Vagina (tissue), 2 donors: ENCODE measurements at regions not wholly inside any gene's neighbourhood (a gene's known extent, or its start where the extent isn't known, plus 50 kb on each side); places are given as distances from the start of the nearest gene placed in this dataset.

ENCODE experiments used
- DNase-seq, 2 donors: peaks; one replicate each; pipeline ENCODE4 v3.0.0-alpha.2; 2017; ENCODE audit errors: extremely low spot score in 2 of 2
- H3K27ac ChIP-seq: fragments of 200-600 bp; sonication (generic); one replicate; pipeline ENCODE4 v1.5.1; 2019
- H3K27me3 ChIP-seq: fragments of 200-600 bp; sonication (generic); one replicate; pipeline ENCODE4 v1.5.1; 2019
- H3K36me3 ChIP-seq, 2 donors: fragments of 200-600 bp; sonication (generic); one replicate each; pipeline ENCODE4 v1.5.1; 2017 to 2019
- H3K4me1 ChIP-seq: fragments of 200-600 bp; sonication (generic); one replicate; pipeline ENCODE4 v1.5.1; 2019
- H3K4me3 ChIP-seq, 2 donors: fragments of 200-600 bp; sonication (generic); 1 replicate in 1 of 2; 2 replicates in 1 of 2; pipeline ENCODE4 v1.5.1; 2016 to 2019
- H3K9me3 ChIP-seq: fragments of 200-600 bp; sonication (generic); one replicate; pipeline ENCODE4 v1.5.1; 2019
- POLR2A ChIP-seq, 2 donors: fragments of 450-650 bp; IDR thresholded peaks; one replicate each; pipeline ENCODE4 v1.6.1; 2017; ENCODE audit warnings: antibody characterized with exemption in 2 of 2, mild to moderate bottlenecking in 2 of 2, moderate library complexity in 2 of 2
- POLR2AphosphoS5 ChIP-seq, 2 donors: sonication (generic); formaldehyde crosslinking; IDR thresholded peaks; one replicate each; pipeline ENCODE4 v1.9.0; 2017; ENCODE audit warnings: antibody characterized with exemption in 2 of 2, mild to moderate bottlenecking in 2 of 2, low read depth in 1 of 2; ENCODE audit not compliant: insufficient read depth in 1 of 2
- intact Hi-C: fragments of 100-400 bp; cut with DNase I; formaldehyde crosslinking; loops from one replicate; pipeline ENCODE4 v1.15.1; 2023
- TF ChIP-seq, protein P1 (sequence below), 3 experiments: fragments of 450-650 bp in 2 of 3; fragments of 200-600 bp in 1 of 3; sonication (generic) in 1 of 3; IDR thresholded peaks; one replicate each; pipeline ENCODE4 v1.5.1; 2017 to 2019; ENCODE audit warnings: antibody characterized with exemption in 3 of 3, mild to moderate bottlenecking in 2 of 3, moderate library complexity in 2 of 3

DNA sequence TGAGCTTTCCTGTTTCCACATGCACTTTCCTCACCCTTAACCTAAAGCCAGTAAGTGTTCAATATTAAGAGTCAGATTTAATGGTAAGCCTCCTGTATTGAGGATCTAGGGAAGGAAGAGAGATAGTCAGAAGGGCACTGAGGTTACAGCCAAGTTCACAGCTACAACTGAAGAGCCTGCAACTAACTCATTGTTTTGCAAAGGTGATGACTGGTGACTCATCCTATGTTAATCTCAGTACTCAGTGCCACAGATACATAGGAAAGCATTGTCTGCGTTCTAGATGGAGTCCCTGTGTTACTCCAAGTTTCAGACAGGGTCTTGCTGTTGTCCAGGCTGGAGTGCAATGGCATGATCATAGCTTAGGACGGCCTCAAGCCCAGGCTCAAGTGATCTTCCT, 157.0 kb upstream of the RBM19 start:
- Histone ChIP-seq H3K36me3 (no peaks in the 10 kb centered on the region), H3K27me3 (no peaks in the 10 kb centered on the region), H3K4me1 (no peaks in the 10 kb centered on the region), H3K27ac (no peak overlapping the region), H3K9me3 (no peaks in the 10 kb centered on the region), H3K4me3 (no peak overlapping the region)
- intact Hi-C loops, result no loop called here
- no peak for DNase-seq
- TF ChIP-seq POLR2A (IDR thresholded peaks at IDR 0.05) (no peak), POLR2AphosphoS5 (IDR thresholded peaks at IDR 0.05; ENCODE audit: insufficient read depth in 1 of 2, low read depth in 1 of 2) (no peak)
- TF ChIP-seq, protein P1, sequence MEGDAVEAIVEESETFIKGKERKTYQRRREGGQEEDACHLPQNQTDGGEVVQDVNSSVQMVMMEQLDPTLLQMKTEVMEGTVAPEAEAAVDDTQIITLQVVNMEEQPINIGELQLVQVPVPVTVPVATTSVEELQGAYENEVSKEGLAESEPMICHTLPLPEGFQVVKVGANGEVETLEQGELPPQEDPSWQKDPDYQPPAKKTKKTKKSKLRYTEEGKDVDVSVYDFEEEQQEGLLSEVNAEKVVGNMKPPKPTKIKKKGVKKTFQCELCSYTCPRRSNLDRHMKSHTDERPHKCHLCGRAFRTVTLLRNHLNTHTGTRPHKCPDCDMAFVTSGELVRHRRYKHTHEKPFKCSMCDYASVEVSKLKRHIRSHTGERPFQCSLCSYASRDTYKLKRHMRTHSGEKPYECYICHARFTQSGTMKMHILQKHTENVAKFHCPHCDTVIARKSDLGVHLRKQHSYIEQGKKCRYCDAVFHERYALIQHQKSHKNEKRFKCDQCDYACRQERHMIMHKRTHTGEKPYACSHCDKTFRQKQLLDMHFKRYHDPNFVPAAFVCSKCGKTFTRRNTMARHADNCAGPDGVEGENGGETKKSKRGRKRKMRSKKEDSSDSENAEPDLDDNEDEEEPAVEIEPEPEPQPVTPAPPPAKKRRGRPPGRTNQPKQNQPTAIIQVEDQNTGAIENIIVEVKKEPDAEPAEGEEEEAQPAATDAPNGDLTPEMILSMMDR (IDR thresholded peaks at IDR 0.05), result no peak

DNA sequence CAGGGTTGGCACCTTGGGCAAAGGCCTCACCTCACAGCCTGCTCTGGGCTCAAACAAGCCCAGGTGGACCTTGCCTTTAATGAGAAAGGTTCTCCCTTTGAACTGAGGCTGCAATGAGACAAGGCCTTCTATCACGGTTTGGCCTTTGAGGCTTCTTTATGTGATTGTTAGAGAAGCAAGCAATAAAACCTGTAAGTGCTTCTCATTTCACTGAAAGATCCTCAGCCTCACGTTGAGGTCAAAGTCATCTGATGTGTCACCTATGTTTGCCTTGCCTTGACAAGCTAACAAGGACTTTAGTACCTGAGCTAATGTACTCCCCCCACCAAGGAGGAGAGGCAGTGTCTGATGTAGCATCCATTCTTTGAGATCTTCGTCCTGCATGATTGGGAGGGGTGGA, 155.9 kb upstream of the RBM19 start:
- intact Hi-C loops, result no loop called here
- no peaks in the 10 kb centered on the region for H3K36me3 ChIP-seq
- H3K4me1 ChIP-seq, result no peaks in the 10 kb centered on the region
- DNase-seq, result no peak
- TF ChIP-seq, protein P1 (IDR thresholded peaks at IDR 0.05), result no peak
- TF ChIP-seq POLR2A (IDR thresholded peaks at IDR 0.05), result no peak
- TF ChIP-seq POLR2AphosphoS5 (IDR thresholded peaks at IDR 0.05; ENCODE audit: insufficient read depth in 1 of 2, low read depth in 1 of 2), result no peak
- H3K27me3 ChIP-seq, result no peaks in the 10 kb centered on the region
- H3K9me3 ChIP-seq, result no peaks in the 10 kb centered on the region
- H3K27ac ChIP-seq, result no peak overlapping the region
- no peak overlapping the region for H3K4me3 ChIP-seq

DNA sequence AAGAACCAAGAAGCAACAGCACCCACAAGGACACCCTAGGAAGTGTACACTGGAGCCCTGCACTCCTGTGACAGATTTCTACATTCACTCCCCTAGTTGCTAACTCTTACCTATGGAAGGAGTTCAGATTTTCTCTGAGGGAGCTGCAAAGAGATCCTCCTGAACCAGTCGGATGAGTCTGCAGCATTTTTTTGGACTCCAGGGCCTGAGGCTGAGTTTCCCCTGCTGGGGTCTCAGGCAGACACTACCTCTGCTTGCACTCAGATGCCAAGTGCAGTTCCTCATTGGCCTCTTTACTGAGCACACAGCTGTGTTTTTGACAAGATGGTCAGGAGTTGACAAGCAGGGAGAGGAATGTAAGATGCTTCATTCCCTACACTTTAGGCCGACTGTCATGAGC, 153.2 kb upstream of the RBM19 start:
- no peak for DNase-seq
- intact Hi-C loops, result no loop called here

DNA sequence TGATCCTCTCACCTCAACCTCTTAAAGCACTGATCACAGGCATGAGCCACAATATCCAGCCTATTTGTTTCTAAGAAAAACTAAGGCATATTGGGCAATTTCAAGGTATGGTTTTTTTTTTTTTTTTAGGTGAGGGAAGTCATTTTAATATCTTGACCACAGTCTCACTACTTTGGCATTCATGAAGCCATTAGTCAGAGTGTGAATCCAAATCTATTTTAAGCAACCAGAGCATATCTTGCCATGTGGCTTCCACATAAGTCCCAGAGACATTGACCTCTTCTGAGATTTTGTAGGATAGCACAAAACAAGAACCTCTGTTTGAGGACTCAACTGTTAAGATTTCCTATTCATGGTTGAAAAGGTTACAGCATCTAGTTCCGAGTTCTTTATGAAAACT, 130.3 kb upstream of the RBM19 start:
- Histone ChIP-seq H3K27me3 (no peaks in the 10 kb centered on the region), H3K4me3 (no peak overlapping the region), H3K4me1 (no peaks in the 10 kb centered on the region), H3K36me3 (no peaks in the 10 kb centered on the region), H3K27ac (no peak overlapping the region), H3K9me3 (no peaks in the 10 kb centered on the region)
- no peak for DNase-seq
- intact Hi-C loops, result no loop called here
- TF ChIP-seq, protein P1 (IDR thresholded peaks at IDR 0.05), result no peak
- no peak for TF ChIP-seq POLR2A (IDR thresholded peaks at IDR 0.05)
- no peak for TF ChIP-seq POLR2AphosphoS5 (IDR thresholded peaks at IDR 0.05; ENCODE audit: insufficient read depth in 1 of 2, low read depth in 1 of 2)

More for the DNA sequence above, 153.2 kb upstream of the RBM19 start:
- Histone ChIP-seq H3K9me3 (no peaks in the 10 kb centered on the region), H3K27ac (no peak overlapping the region), H3K4me1 (no peaks in the 10 kb centered on the region), H3K27me3 (no peaks in the 10 kb centered on the region), H3K4me3 (no peak overlapping the region), H3K36me3 (no peaks in the 10 kb centered on the region)
- TF ChIP-seq POLR2A (IDR thresholded peaks at IDR 0.05) (no peak), POLR2AphosphoS5 (IDR thresholded peaks at IDR 0.05; ENCODE audit: insufficient read depth in 1 of 2, low read depth in 1 of 2) (no peak)

DNA sequence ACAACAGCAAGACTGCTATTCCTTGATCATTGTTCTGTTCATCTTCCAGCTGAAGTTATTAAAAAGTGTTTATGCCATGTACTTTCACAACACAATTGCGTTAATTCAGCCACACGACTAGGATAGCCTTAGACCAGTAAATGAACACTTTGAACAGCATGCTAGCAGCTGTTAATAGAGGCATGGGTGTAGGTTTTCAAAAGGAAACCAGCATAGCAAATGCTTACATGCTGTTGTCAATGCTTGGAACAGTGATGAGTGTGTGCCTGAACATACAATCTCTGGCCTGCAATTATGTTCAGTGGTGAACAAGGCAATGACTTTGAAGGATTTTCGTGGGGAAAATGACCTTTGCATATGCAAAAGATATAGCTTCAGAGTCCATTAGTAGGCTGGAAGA, 127.4 kb upstream of the RBM19 start:
- Histone ChIP-seq H3K4me1 (no peaks in the 10 kb centered on the region), H3K27ac (no peak overlapping the region), H3K27me3 (no peaks in the 10 kb centered on the region), H3K4me3 (no peak overlapping the region), H3K9me3 (no peaks in the 10 kb centered on the region), H3K36me3 (no peaks in the 10 kb centered on the region)
- intact Hi-C loops, result no loop called here
- TF ChIP-seq POLR2AphosphoS5 (IDR thresholded peaks at IDR 0.05; ENCODE audit: insufficient read depth in 1 of 2, low read depth in 1 of 2) (no peak), POLR2A (IDR thresholded peaks at IDR 0.05) (no peak)
- TF ChIP-seq, protein P1 (IDR thresholded peaks at IDR 0.05), result no peak
- DNase-seq, result no peak

DNA sequence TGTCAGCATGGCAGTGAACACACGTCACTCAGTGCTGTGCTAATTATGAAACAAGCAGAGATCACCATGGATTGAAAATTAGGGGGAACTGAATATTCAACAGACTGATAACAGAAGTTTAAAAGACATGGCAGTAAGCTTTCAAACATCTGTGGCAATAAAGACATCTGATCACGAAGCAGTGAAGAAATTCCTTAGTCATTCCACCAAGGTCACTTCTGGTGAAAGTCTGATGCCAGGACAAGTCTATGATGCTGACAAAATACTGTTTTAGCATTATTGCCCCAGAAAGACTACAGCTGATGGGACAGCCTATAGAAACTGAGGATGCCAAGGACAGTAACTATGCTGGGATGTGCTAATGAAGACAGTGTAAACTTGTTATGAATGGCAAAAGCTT, 126.9 kb upstream of the RBM19 start:
- no peaks in the 10 kb centered on the region for H3K27me3 ChIP-seq
- no peak overlapping the region for H3K27ac ChIP-seq
- no peak for TF ChIP-seq POLR2A (IDR thresholded peaks at IDR 0.05)
- no peak for TF ChIP-seq POLR2AphosphoS5 (IDR thresholded peaks at IDR 0.05; ENCODE audit: insufficient read depth in 1 of 2, low read depth in 1 of 2)
- TF ChIP-seq, protein P1 (IDR thresholded peaks at IDR 0.05), result no peak
- no peak overlapping the region for H3K4me3 ChIP-seq
- H3K36me3 ChIP-seq, result no peaks in the 10 kb centered on the region
- H3K9me3 ChIP-seq, result no peaks in the 10 kb centered on the region
- H3K4me1 ChIP-seq, result no peaks in the 10 kb centered on the region
- DNase-seq, result no peak
- intact Hi-C loops, result no loop called here
